Keratinocyte (primary cell): ENCODE measurements at regions not wholly inside any gene's neighbourhood (a gene's known extent, or its start where the extent isn't known, plus 50 kb on each side); places are given as distances from the start of the nearest gene placed in this dataset.

Experiments used
- DNase-seq: peaks from one replicate; pipeline ENCODE4 v3.0.0-alpha.2; 2011; ENCODE audit warnings: low read depth, missing footprints, low spot score
- FAIRE-seq: peaks from 2 replicates; lab custom pipeline; 2011; peaks lifted over from hg19 to GRCh38; lab: Jason Lieb, UNC
- H2AFZ ChIP-seq: 2 replicates; pipeline ENCODE4 v1.6.0; 2012; ENCODE audit warnings: low read length, control low read depth, inconsistent platforms; ENCODE audit not compliant: control insufficient read depth
- H3K27ac ChIP-seq: 2 replicates; pipeline ENCODE4 v1.5.1; 2011; ENCODE audit warnings: low read length; ENCODE audit not compliant: control insufficient read depth, insufficient read depth
- H3K27me3 ChIP-seq: 3 replicates; pipeline ENCODE4 v1.6.0; 2011; ENCODE audit warnings: low read length; ENCODE audit not compliant: control insufficient read depth, insufficient read depth; ENCODE audit errors: extremely low read depth
- H3K36me3 ChIP-seq, 2 experiments: 2 replicates in 1 of 2; 3 replicates in 1 of 2; pipeline ENCODE4 v1.5.1; 2011; ENCODE audit warnings: low read length in 2 of 2, mild to moderate bottlenecking in 1 of 2; ENCODE audit not compliant: control insufficient read depth in 2 of 2, insufficient read depth in 2 of 2; ENCODE audit errors: extremely low read depth in 1 of 2
- H3K4me1 ChIP-seq: 3 replicates; pipeline ENCODE4 v1.5.1; 2011; ENCODE audit warnings: low read length; ENCODE audit not compliant: control insufficient read depth, insufficient read depth; ENCODE audit errors: extremely low read depth
- H3K4me2 ChIP-seq: 3 replicates; pipeline ENCODE4 v1.6.0; 2011; ENCODE audit warnings: low read depth, low read length; ENCODE audit not compliant: control insufficient read depth, insufficient read depth; ENCODE audit errors: extremely low read depth
- H3K4me3 ChIP-seq, 3 experiments: fragments of 200-600 bp in 1 of 3; sonication (generic) in 1 of 3; 2 replicates in 2 of 3; 3 replicates in 1 of 3; pipeline ENCODE4 v1.5.1; 2011 to 2016; ENCODE audit warnings: low read length in 3 of 3, mild to moderate bottlenecking in 3 of 3, control low read depth in 2 of 3, inconsistent platforms in 1 of 3, low read depth in 1 of 3, mixed read lengths in 1 of 3, mixed run types in 1 of 3, moderate library complexity in 1 of 3; ENCODE audit not compliant: control insufficient read depth in 2 of 3, insufficient read depth in 2 of 3; ENCODE audit errors: extremely low read depth in 1 of 3
- H3K79me2 ChIP-seq: 2 replicates; pipeline ENCODE4 v1.6.0; 2012; ENCODE audit warnings: low read length; ENCODE audit not compliant: control insufficient read depth, insufficient read depth
- H3K9ac ChIP-seq: 3 replicates; pipeline ENCODE4 v1.6.0; 2011; ENCODE audit warnings: low read length; ENCODE audit not compliant: control insufficient read depth, insufficient read depth; ENCODE audit errors: extremely low read depth
- H3K9me1 ChIP-seq: 3 replicates; pipeline ENCODE4 v1.6.0; 2011; ENCODE audit warnings: low read length; ENCODE audit not compliant: control insufficient read depth, insufficient read depth; ENCODE audit errors: extremely low read depth
- H3K9me3 ChIP-seq: 2 replicates; pipeline ENCODE4 v1.5.1; 2012; ENCODE audit warnings: low read depth, low read length; ENCODE audit not compliant: control insufficient read depth
- H4K20me1 ChIP-seq: 3 replicates; pipeline ENCODE4 v1.6.0; 2011; ENCODE audit warnings: low read length; ENCODE audit not compliant: control insufficient read depth, insufficient read depth; ENCODE audit errors: extremely low read depth
- CTCF ChIP-seq, 3 experiments: IDR thresholded peaks in 1 of 3; conservative IDR thresholded peaks in 1 of 3; optimal IDR thresholded peaks in 1 of 3; 2 replicates in 2 of 3; 3 replicates in 1 of 3; pipeline versions ENCODE3 to v1.5.1; 2011; ENCODE audit warnings: low read length in 3 of 3, mild to moderate bottlenecking in 3 of 3, moderate library complexity in 2 of 3, control low read depth in 1 of 3, inconsistent platforms in 1 of 3; ENCODE audit not compliant: insufficient read depth in 2 of 3; ENCODE audit errors: extremely low read depth in 1 of 3
- EZH2 ChIP-seq: IDR thresholded peaks from one replicate; pipeline ENCODE4 v1.6.1; 2012; ENCODE audit warnings: inconsistent platforms, mild to moderate bottlenecking, low read length, moderate library complexity
- dilution Hi-C: fragments of 300-500 bp; cut with MboI; formaldehyde crosslinking; loops from one replicate; pipeline ENCODE4 v1.7.0; 2020; ENCODE audit warnings: low sequenced_read_pairs; ENCODE audit not compliant: extremely low pct_ligation_motif_present

- no peak overlapping the region for H3K27ac ChIP-seq
- no peak for TF ChIP-seq EZH2
- TF ChIP-seq CTCF (optimal IDR thresholded peaks at IDR 0.05 in 1 of 3, IDR thresholded peaks at IDR 0.05 in 1 of 3, conservative IDR thresholded peaks at IDR 0.05 in 1 of 3; ENCODE audit: extremely low read depth in 1 of 3, insufficient read depth in 2 of 3, low read length in 3 of 3): no peak
- H3K9ac ChIP-seq: no peak overlapping the region
- H3K4me1 ChIP-seq: peaks cover 10% of the 10 kb centered on the region
- no peak overlapping the region for H2AFZ ChIP-seq
- FAIRE-seq (no peak), DNase-seq (no peak)
- no peaks in the 10 kb centered on the region for H3K9me3 ChIP-seq
- H3K79me2 ChIP-seq: no peaks in the 10 kb centered on the region
- H3K4me2 ChIP-seq: no peak overlapping the region
- H3K36me3 ChIP-seq: no peaks in the 10 kb centered on the region
- dilution Hi-C loops: loop anchor here (25.0 kb wide), 2 partner anchors 108 to 933 kb away; no protein-coding TSS in a partner anchor
- no peak overlapping the region for H3K4me3 ChIP-seq
- H4K20me1 ChIP-seq: no peaks in the 10 kb centered on the region
- no peaks in the 10 kb centered on the region for H3K27me3 ChIP-seq
- H3K9me1 ChIP-seq: no peaks in the 10 kb centered on the region
These were observed 191.9 kb upstream of the PIRT start for GRCh38 chr17:11029791-11030190.

- Histone ChIP-seq H2AFZ (no peak overlapping the region), H3K4me2 (no peak overlapping the region), H3K27me3 (no peaks in the 10 kb centered on the region), H4K20me1 (no peaks in the 10 kb centered on the region), H3K9me3 (no peaks in the 10 kb centered on the region), H3K27ac (no peak overlapping the region), H3K9me1 (no peaks in the 10 kb centered on the region), H3K9ac (no peak overlapping the region), H3K36me3 (no peaks in the 10 kb centered on the region), H3K4me1 (peaks cover 24% of the 10 kb centered on the region), H3K4me3 (no peak overlapping the region), H3K79me2 (no peaks in the 10 kb centered on the region)
- no peak for TF ChIP-seq EZH2
- DNase-seq (no peak), FAIRE-seq (peak; percentile 41)
- dilution Hi-C loops: loop anchor here (25.0 kb wide), 2 partner anchors 109 to 934 kb away; no protein-coding TSS in a partner anchor
These were observed 190.5 kb upstream of the PIRT start for GRCh38 chr17:11028349-11028748.

GRCh38 chr17:11026903-11027302 lies 189.0 kb upstream of the PIRT start:
- peaks cover 25% of the 10 kb centered on the region for H3K4me1 ChIP-seq
- H3K9me1 ChIP-seq: no peaks in the 10 kb centered on the region
- no peak for DNase-seq
- H3K27me3 ChIP-seq: no peaks in the 10 kb centered on the region
- FAIRE-seq: peak; percentile 13
- H3K9ac ChIP-seq: no peak overlapping the region
- H3K79me2 ChIP-seq: no peaks in the 10 kb centered on the region
- dilution Hi-C loops: loop anchor here (25.0 kb wide), 2 partner anchors 110 to 935 kb away; no protein-coding TSS in a partner anchor
- H4K20me1 ChIP-seq: no peaks in the 10 kb centered on the region
- no peak overlapping the region for H3K4me2 ChIP-seq
- no peak overlapping the region for H3K27ac ChIP-seq
- TF ChIP-seq EZH2 (no peak), CTCF (optimal IDR thresholded peaks at IDR 0.05 in 1 of 3, IDR thresholded peaks at IDR 0.05 in 1 of 3, conservative IDR thresholded peaks at IDR 0.05 in 1 of 3; ENCODE audit: extremely low read depth in 1 of 3, insufficient read depth in 2 of 3, low read length in 3 of 3) (no peak)
- H3K36me3 ChIP-seq: no peaks in the 10 kb centered on the region
- no peaks in the 10 kb centered on the region for H3K9me3 ChIP-seq
- H2AFZ ChIP-seq: no peak overlapping the region
- no peak overlapping the region for H3K4me3 ChIP-seq
